Loucy (cell line): ENCODE measurements at regions not wholly inside any gene's neighbourhood (a gene's known extent, or its start where the extent isn't known, plus 50 kb on each side); places are given as distances from the start of the nearest gene placed in this dataset.

Experiments
- H2AFZ ChIP-seq: fragments of 200-600 bp; sonication (generic); 2 replicates; pipeline ENCODE4 v1.6.0; 2016; ENCODE audit warnings: antibody characterized with exemption, mild to moderate bottlenecking, low read length, moderate library complexity
- H3F3A ChIP-seq: fragments of 200-600 bp; 2 replicates; pipeline ENCODE4 v1.6.0; 2016; ENCODE audit warnings: antibody characterized with exemption, low read depth, mild to moderate bottlenecking
- H3K27me3 ChIP-seq: fragments of 200-600 bp; sonication (generic); 2 replicates; pipeline ENCODE4 v1.6.1; 2014; ENCODE audit warnings: low read length, mild to moderate bottlenecking; ENCODE audit not compliant: insufficient read depth, poor library complexity, severe bottlenecking
- H3K36me3 ChIP-seq: fragments of 200-600 bp; sonication (generic); 2 replicates; pipeline ENCODE4 v1.6.1; 2016; ENCODE audit warnings: low read length; ENCODE audit not compliant: insufficient read depth
- H3K4me1 ChIP-seq: fragments of 200-600 bp; sonication (generic); 2 replicates; pipeline ENCODE4 v1.5.1; 2014; ENCODE audit warnings: low read length, mild to moderate bottlenecking; ENCODE audit not compliant: insufficient read depth, poor library complexity, severe bottlenecking
- H3K4me2 ChIP-seq: fragments of 200-600 bp; sonication (generic); 2 replicates; pipeline ENCODE4 v1.6.0; 2014; ENCODE audit warnings: antibody characterized with exemption, low read length, low read depth, mild to moderate bottlenecking; ENCODE audit not compliant: poor library complexity, severe bottlenecking
- H3K4me3 ChIP-seq: fragments of 200-600 bp; sonication (generic); 2 replicates; pipeline ENCODE4 v1.5.1; 2014; ENCODE audit warnings: low read length, mild to moderate bottlenecking, mixed read lengths; ENCODE audit not compliant: poor library complexity, severe bottlenecking
- H3K79me2 ChIP-seq: fragments of 200-600 bp; sonication (generic); 2 replicates; pipeline ENCODE4 v1.6.1; 2014; ENCODE audit warnings: low read length; ENCODE audit not compliant: insufficient read depth
- H3K9ac ChIP-seq: fragments of 200-600 bp; sonication (generic); 2 replicates; pipeline ENCODE4 v1.6.0; 2014; ENCODE audit warnings: mild to moderate bottlenecking, low read depth, low read length, moderate library complexity; ENCODE audit not compliant: poor library complexity, severe bottlenecking
- H3K9me2 ChIP-seq: fragments of 200-600 bp; sonication (generic); replicated peaks from 2 replicates; pipeline ENCODE4 v1.6.1; 2016; ENCODE audit warnings: low read depth, low read length, mixed read lengths
- H3K9me3 ChIP-seq: fragments of 200-600 bp; sonication (generic); 2 replicates; pipeline ENCODE4 v1.6.1; 2014; ENCODE audit warnings: mild to moderate bottlenecking, antibody characterized with exemption, low read length, low read depth; ENCODE audit not compliant: insufficient read depth
- H4K20me1 ChIP-seq: fragments of 200-600 bp; sonication (generic); 2 replicates; pipeline ENCODE4 v1.6.0; 2014; ENCODE audit warnings: antibody characterized with exemption, low read length, mild to moderate bottlenecking; ENCODE audit not compliant: insufficient read depth, poor library complexity, severe bottlenecking
- EZH2phosphoT487 ChIP-seq: fragments of 200-600 bp; IDR thresholded peaks from 2 replicates; pipeline ENCODE4 v1.6.1; 2018; ENCODE audit warnings: antibody characterized with exemption, mild to moderate bottlenecking, moderate library complexity, borderline replicate concordance
- TF ChIP-seq, protein P1 (sequence below): fragments of 200-600 bp; sonication (generic); conservative IDR thresholded peaks from 2 replicates; pipeline ENCODE4 v1.5.1; 2014; ENCODE audit warnings: mild to moderate bottlenecking, antibody characterized with exemption, low read length

DNA sequence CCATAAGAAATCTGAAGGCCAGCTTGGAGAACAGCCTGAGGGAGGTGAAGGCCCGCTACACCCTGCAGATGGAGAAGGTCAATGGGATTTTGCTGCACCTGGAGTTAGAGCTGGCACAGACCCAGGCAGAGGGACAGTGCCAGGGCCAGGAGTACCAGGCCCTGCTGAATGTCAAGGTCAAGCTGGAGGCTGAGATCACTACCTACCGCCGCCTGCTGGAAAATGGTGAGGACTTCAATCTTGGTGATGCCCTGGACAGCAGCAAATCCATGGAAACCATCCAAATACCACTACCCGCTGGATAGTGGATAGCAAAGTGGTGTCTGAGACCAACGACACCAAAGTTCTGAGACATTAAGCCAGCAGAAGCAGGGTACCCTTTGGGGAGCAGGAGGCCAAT, 100.5 kb upstream of the MAN2A1 start:
- TF ChIP-seq EZH2phosphoT487: no peak
- TF ChIP-seq, protein P1, sequence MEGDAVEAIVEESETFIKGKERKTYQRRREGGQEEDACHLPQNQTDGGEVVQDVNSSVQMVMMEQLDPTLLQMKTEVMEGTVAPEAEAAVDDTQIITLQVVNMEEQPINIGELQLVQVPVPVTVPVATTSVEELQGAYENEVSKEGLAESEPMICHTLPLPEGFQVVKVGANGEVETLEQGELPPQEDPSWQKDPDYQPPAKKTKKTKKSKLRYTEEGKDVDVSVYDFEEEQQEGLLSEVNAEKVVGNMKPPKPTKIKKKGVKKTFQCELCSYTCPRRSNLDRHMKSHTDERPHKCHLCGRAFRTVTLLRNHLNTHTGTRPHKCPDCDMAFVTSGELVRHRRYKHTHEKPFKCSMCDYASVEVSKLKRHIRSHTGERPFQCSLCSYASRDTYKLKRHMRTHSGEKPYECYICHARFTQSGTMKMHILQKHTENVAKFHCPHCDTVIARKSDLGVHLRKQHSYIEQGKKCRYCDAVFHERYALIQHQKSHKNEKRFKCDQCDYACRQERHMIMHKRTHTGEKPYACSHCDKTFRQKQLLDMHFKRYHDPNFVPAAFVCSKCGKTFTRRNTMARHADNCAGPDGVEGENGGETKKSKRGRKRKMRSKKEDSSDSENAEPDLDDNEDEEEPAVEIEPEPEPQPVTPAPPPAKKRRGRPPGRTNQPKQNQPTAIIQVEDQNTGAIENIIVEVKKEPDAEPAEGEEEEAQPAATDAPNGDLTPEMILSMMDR: no peak
- H3K9ac ChIP-seq: no peak overlapping the region
- H3K4me1 ChIP-seq: peaks cover 12% of the 10 kb centered on the region

DNA sequence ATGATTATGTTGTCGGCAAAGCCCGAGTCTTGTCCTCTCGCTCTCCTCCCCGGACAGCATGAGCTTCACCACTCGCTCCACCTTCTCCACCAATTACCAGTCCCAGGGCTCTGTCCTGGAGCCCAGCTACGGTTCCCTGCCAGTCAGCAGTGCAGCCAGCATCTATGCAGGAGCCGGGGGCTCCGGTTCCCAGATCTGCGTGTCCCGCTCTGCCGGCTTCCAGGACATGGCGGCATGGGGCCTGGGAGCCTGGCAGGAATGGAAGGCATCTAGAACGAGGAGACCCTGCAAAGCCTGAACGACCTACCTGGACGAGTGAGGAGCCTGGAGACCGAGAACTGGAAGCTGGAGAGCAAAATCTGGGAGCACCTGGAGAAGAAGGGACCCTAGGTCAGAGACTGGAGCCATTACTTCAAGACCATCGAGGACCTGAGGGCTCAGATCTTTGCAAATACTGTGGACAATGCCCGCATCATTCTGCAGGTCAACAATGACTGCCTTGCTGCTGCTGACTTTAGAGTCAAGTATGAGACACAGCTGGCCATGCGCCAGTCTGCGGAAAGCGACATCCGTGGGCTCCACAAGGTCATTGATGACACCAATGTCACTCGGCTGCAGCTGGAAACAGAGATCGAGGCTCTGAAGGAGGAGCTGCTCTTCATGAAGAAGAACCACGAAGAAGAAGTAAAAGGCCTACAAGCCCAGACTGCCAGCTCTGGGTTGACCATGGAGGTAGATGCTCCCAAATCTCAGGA, 101.3 kb upstream of the MAN2A1 start:
- Histone ChIP-seq H3K36me3 (no peaks in the 10 kb centered on the region), H3K79me2 (no peaks in the 10 kb centered on the region), H3F3A (no peaks in the 10 kb centered on the region), H3K4me3 (no peak overlapping the region), H3K9me3 (no peaks in the 10 kb centered on the region), H4K20me1 (no peaks in the 10 kb centered on the region), H2AFZ (no peak overlapping the region), H3K27me3 (no peaks in the 10 kb centered on the region), H3K4me2 (no peak overlapping the region), H3K9ac (no peak overlapping the region), H3K4me1 (peaks cover 7% of the 10 kb centered on the region), H3K9me2 (no peaks in the 10 kb centered on the region)
- TF ChIP-seq, protein P1: no peak
- no peak for TF ChIP-seq EZH2phosphoT487

More for the DNA sequence above, 100.5 kb upstream of the MAN2A1 start:
- Histone ChIP-seq H3F3A (no peaks in the 10 kb centered on the region), H3K4me3 (no peak overlapping the region), H3K4me2 (no peak overlapping the region), H3K27me3 (no peaks in the 10 kb centered on the region), H3K36me3 (no peaks in the 10 kb centered on the region), H4K20me1 (no peaks in the 10 kb centered on the region), H3K9me3 (no peaks in the 10 kb centered on the region), H3K79me2 (no peaks in the 10 kb centered on the region), H2AFZ (no peak overlapping the region), H3K9me2 (no peaks in the 10 kb centered on the region)

DNA sequence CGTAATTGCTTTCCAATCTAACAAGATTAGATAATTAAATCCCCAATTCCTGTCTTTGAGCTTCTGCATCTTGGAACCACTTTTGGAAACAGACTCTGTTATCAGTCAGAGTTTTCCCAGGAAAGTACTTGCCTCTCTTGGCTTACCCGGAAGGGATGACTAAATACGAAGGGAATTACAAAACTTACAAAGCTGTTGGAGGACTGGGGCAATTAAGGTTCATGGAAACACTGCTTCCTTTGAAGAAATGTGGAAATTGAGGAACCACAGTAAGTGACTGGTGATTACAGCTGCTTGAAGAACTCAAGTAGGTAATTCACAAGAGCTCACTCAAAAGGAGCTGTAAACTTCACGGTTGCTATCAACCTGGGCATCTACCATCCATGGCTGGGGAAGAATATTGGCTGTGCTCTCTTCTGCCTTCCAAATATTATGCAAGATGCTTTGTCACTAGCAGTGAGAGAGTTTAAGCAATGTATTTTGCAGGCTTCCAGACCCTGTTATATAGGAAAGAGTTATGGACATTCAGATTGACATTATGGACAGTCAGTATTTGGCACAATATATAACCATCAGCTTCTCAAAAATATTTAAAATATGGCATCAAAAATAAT, 104.6 kb upstream of the MAN2A1 start:
- Histone ChIP-seq H3F3A (no peaks in the 10 kb centered on the region), H3K79me2 (no peaks in the 10 kb centered on the region), H3K9ac (no peak overlapping the region), H3K36me3 (no peaks in the 10 kb centered on the region), H3K4me1 (no peaks in the 10 kb centered on the region), H3K4me2 (no peak overlapping the region), H3K9me3 (no peaks in the 10 kb centered on the region), H2AFZ (no peak overlapping the region), H3K9me2 (no peaks in the 10 kb centered on the region), H3K27me3 (no peaks in the 10 kb centered on the region), H4K20me1 (no peaks in the 10 kb centered on the region), H3K4me3 (no peak overlapping the region)
- TF ChIP-seq EZH2phosphoT487: no peak
- TF ChIP-seq, protein P1: no peak
